HG03039 (cell line): ENCODE measurements at regions not wholly inside any gene's neighbourhood (a gene's known extent, or its start where the extent isn't known, plus 50 kb on each side); places are given as distances from the start of the nearest gene placed in this dataset.

Source experiments
- ATAC-seq: cut with Tn5 transposase; IDR thresholded peaks from one replicate; pipeline ENCODE4 v1.9.1; 2021; ENCODE audit warnings: mild to moderate bottlenecking, moderate library complexity; ENCODE audit not compliant: unreplicated experiment

GRCh38 chr13:87872813-87873212, 201.6 kb downstream of the SLITRK5 start:
- ATAC-seq: no peak

- ATAC-seq: no peak
Measured at GRCh38 chr13:87877477-87877876, 206.3 kb downstream of the SLITRK5 start.

DNA sequence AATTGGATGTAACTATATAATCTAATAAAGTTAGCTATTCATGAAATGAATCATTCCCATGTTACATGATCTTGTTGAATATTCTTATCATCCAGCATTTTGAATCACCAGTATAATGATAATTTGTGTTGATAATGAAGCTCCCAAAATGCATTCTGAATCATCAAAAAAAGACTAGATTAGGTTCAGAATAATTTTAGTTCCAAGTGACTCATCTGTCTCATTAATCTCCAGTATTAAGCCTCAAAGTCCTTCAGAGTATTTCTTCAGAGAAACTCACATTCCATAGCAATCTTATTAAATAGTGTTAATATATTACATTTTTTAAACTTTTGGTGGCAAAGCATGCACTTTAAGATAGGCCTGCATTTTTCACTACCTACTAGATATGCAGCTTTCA, 207.5 kb downstream of the SLITRK5 start:
- no peak for ATAC-seq

DNA sequence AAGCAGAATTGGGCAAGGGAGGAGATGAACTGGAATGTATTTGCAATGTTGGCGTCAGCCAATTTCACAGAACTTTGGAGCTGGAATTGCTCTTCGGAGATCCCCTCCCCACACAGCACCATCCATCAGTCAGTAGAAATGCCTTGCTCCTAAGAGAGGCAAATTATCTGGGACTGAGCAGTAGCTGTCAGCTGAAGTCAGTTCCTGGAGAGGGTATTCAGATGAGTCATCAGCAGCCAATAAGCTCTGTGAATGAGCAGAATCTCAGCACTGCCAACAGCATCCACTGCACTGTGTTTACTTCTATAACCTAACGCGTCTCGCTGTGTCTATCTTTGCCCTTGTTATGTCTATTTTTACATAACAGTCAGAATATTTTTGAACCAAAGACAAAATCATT, 213.7 kb downstream of the SLITRK5 start:
- ATAC-seq: no peak

DNA sequence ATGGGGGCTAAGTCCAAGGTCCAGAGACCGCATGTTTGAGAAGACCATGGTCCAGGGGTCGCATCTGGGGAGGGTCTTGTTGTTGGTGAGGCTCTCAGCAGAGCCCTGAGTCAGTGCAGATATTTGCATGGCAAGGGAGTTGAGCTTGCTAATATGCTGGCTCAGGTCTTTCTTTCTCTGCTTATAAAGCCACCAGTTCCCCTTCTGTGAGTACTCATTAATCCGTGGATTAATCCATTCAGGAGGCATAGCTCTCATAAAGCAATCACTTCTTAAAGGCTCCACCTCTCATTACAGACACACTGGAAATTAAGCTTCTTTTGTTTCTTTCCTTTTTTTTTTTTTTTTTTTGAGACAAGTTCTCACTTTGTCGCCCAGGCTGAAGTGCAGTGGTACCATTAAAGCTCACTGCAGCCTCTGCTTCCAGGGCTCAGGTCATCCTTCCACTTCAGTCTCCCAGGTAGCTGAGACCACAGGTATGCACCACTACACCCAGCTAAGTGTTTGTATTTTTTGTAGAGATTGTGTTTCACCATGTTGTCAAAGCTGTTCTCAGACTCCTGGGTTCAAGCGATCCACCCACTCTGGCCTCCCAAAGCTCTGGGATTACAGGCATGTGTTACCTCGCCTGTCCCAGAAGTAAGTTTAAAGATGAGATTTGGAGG, 216.4 kb downstream of the SLITRK5 start:
- ATAC-seq: no peak

DNA sequence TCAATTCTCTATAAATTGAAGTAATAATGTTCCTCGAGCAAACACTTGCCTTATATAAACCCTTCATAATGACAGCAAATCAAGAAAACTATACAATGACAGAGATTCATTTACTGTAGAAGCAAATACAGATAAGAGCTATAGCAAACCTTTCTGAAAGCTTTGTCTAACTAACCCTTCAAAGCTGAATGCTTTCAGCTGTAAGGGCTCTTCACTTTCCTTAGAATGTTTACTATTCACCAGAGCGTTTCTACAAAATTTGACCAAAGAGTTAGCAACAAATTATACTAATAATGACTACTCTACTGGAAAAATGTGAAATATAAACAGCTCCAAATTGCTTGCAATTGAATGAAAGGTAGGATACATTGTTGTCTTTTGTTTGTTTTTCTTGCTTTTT, 218.1 kb downstream of the SLITRK5 start:
- no peak for ATAC-seq

DNA sequence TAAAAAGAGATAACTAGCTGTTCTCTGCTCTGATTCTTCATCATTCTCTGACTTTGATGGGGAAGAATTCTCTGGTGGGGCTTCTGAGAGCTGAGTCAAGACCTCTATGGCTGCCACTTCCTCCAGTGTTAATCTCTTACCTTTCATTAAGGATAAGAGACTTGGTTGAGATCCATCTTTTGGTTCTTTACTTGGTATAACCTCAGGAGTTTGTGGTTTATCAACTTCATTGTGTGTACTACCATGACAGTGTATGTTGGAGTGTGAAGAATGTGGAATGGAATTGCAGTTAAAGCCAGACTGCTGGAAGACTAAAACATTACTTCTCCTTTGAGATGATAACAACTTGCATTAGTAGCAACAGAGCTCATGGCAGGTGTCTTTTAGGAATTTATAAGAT, 222.0 kb downstream of the SLITRK5 start:
- no peak for ATAC-seq

DNA sequence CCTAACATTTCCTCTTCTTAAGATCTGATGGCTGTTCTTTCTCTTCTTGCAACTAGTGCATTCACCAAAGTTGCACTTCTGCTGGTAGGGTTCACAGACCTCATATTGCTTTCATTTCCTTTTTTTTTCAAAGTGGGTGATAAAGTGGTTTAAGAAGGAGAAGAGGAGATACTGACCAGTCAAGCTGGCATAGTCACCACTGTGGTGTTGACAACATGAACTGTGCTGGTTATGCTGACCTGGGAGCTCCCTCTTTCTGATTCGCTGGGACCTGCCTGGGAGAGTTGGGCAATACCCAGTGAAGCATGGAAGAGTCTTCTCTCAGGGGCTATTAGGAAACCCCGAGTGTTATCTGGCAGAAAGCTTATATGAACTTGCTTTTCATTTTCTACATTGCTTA, 222.9 kb downstream of the SLITRK5 start:
- ATAC-seq: no peak

DNA sequence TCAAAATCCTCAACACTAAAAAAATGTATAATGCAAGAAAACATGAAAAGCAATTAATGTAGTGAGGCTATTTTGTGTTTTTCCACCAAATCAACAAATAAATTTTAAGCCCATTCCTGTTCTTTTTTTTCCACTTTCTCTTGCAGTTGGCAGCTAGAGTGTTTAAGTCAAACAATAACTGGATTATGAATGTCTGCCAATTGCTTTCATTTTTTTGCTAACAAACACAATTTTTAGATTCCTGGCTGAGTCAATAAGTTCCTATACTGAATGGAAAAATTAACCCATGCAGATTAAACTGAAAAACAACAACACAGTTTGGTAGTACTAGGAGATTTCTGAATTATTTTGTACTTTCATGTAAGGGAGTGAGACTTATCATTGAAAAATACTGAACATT, 232.4 kb downstream of the SLITRK5 start:
- no peak for ATAC-seq

- no peak for ATAC-seq
Measured at GRCh38 chr13:87906411-87906810, 235.2 kb downstream of the SLITRK5 start.

GRCh38 chr13:87907202-87907601, 236.0 kb downstream of the SLITRK5 start:
- no peak for ATAC-seq

DNA sequence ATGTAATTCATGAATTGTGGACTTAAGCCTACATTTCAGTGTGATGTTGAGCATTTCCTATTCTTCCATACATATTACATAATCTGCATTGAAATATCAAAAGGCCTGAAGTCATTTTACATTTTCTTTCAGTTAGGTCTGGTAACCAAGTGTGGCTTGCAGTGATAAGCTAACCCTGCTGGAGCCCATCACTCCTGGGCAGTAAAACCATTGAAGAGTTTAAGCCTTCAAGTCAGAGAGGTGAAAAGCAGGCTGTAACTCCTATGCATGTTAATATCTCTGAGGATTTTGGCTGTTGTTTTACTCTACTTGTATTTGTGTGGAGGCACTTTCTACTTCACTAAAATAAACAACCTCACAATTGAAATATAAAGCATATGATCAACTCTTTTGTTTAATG, 248.8 kb downstream of the SLITRK5 start:
- no peak for ATAC-seq

DNA sequence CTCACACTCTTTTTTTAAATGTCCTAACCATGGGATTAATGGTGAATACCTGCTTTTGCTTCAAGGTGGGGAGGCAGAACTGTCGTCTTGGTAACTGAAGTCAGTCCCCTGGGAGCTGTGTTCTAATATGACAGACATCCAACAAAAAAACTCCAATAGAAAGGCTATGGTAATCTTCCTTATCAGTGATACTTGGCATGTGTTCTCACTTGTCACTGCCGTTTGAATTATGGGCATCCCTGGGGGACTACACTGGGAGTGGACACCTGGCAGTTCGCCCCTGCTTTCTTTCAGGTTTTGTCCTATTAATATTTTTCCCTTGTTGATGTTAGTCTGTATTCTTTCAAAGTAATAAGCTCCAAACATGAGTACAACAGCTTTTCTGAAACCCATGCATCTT, 252.6 kb downstream of the SLITRK5 start:
- ATAC-seq: no peak

DNA sequence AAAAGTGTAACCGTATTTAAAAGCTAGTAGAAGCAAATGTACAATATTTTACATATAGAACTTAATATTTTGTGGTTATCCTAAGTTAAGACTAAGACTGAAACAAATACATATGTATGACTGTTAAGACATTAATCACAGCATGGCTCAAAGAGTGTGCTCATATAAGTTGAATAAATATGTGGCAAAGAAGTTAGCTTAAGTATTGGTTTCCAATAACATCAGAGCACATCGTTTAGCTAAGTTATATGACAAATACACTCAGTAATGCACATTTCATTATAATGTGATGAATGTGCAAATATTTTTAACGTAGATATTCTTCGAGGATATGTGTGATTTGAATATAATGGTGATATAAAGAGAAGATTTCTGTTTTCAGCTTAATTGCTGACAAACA, 253.8 kb downstream of the SLITRK5 start:
- no peak for ATAC-seq

DNA sequence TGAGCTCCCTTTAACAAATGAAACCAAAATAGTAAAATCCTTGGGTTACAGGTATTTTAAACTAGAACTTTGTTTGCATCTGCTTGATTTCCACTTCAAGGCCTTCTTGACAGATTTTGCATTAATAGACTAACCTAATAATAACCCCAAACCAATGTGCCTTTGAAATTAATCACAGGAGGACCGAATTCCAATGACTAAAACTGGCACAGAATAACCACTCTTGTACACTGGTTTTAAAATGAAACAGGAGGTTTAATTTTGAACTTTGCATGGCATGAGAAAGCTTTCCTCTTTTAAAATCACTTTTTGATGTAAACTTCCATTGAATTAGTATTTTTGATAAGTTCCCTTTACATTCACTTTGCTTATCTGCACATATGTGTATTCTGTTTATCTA, 269.6 kb downstream of the SLITRK5 start:
- no peak for ATAC-seq

GRCh38 chr13:87941226-87941625, 270.1 kb downstream of the SLITRK5 start:
- ATAC-seq: no peak

- ATAC-seq: no peak
Measured at GRCh38 chr13:87942205-87942604, 271.0 kb downstream of the SLITRK5 start.

GRCh38 chr13:87944038-87944437, 272.9 kb downstream of the SLITRK5 start:
- ATAC-seq: no peak

DNA sequence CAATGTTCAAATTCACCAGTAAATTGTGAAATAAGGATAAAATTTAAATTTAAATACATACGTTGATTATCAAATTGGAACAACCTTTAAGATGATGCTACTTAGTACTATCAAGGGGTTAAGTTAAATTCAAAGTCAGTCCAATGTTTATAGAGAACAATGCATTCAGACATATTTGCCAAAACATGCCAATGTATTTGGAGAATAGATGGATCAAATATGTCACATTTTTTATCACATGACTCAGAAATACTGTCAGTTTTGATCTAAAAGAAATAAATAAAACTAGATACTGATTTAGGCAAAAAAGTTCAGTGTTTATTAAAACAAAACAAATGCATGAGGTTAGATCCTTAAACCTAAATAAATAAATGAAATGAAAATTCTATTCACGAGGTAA, 281.2 kb downstream of the SLITRK5 start:
- no peak for ATAC-seq

GRCh38 chr13:87953381-87953780, 282.2 kb downstream of the SLITRK5 start:
- no peak for ATAC-seq

GRCh38 chr13:87954091-87954490, 282.9 kb downstream of the SLITRK5 start:
- no peak for ATAC-seq

- ATAC-seq: no peak
Measured at GRCh38 chr13:87961546-87961945, 290.4 kb downstream of the SLITRK5 start.

DNA sequence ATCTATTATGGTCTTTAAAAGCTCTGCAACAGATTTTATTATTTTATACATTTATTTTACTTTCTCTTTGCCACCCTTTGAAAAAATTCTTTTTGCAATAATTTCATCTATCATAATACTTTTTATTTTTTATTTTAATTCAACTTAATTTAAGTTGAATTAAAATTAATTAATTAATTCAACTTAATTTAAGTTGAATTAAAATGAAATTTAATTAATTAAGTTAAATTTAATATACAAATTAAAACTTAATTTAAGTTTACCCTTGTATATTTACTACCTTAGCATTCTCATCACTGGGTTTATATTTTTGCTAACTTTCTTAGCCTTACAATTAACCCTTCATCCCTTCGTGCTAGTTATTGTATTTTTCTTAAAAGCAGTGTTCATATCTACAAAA, 301.4 kb downstream of the SLITRK5 start:
- ATAC-seq: no peak
